Testis (tissue), 2 donors: ENCODE measurements at regions not wholly inside any gene's neighbourhood (a gene's known extent, or its start where the extent isn't known, plus 50 kb on each side); places are given as distances from the start of the nearest gene placed in this dataset.

Experiments
- DNase-seq: peaks from one replicate; pipeline ENCODE4 v3.0.0-alpha.2; 2019
- H3K27ac ChIP-seq, 2 donors: fragments of 200-600 bp; sonication (generic); one replicate each; pipeline ENCODE4 v1.5.1; 2019
- H3K27me3 ChIP-seq: fragments of 200-600 bp; sonication (generic); one replicate; pipeline ENCODE4 v1.5.1; 2019
- H3K36me3 ChIP-seq: fragments of 200-600 bp; sonication (generic); one replicate; pipeline ENCODE4 v1.5.1; 2017; ENCODE audit warnings: low read depth; ENCODE audit errors: missing control alignments
- H3K4me1 ChIP-seq: fragments of 200-600 bp; sonication (generic); one replicate; pipeline ENCODE4 v1.5.1; 2019
- H3K4me3 ChIP-seq, 2 donors: fragments of 200-600 bp; sonication (generic); one replicate each; pipeline ENCODE4 v1.5.1; 2017 to 2019
- H3K9me3 ChIP-seq: fragments of 200-600 bp; sonication (generic); one replicate; pipeline ENCODE4 v1.5.1; 2017
- CTCF ChIP-seq, 3 experiments: fragments of 450-650 bp in 2 of 3; fragments of 200-600 bp in 1 of 3; sonication (generic) in 1 of 3; IDR thresholded peaks; one replicate each; pipeline ENCODE4 v1.5.1; 2016 to 2019; ENCODE audit warnings: antibody characterized with exemption in 3 of 3, mild to moderate bottlenecking in 2 of 3, moderate library complexity in 1 of 3
- POLR2A ChIP-seq: fragments of 450-650 bp; IDR thresholded peaks from one replicate; pipeline ENCODE4 v1.6.1; 2017; ENCODE audit warnings: antibody characterized with exemption, mild to moderate bottlenecking, moderate library complexity
- WGBS, 2 donors: methylation state at CpG; one replicate each; pipeline ENCODE4 v1.1.5; 2018; 5-methylcytosine and 5-hydroxymethylcytosine counted together
- intact Hi-C: fragments of 100-400 bp; cut with DNase I; formaldehyde crosslinking; loops from one replicate; pipeline ENCODE4 v1.15.1; 2023; ENCODE audit warnings: low total_unique reads

GRCh38 chr12:58298803-58299202, 357.4 kb downstream of the ATP23 start:
- no peak for DNase-seq
- 90 to 96% methylated on average over 5 of the region's 5 CpGs for WGBS, 2 donors
- H3K36me3 ChIP-seq: no peaks in the 10 kb centered on the region
- intact Hi-C loops: no loop called here
- no peak for TF ChIP-seq CTCF (IDR thresholded peaks at IDR 0.05)
- no peak for TF ChIP-seq POLR2A
- H3K4me1 ChIP-seq: peaks cover 3% of the 10 kb centered on the region
- no peaks in the 10 kb centered on the region for H3K27me3 ChIP-seq
- no peak overlapping the region for H3K4me3 ChIP-seq
- H3K27ac ChIP-seq: no peak overlapping the region
- no peaks in the 10 kb centered on the region for H3K9me3 ChIP-seq

GRCh38 chr12:58299371-58299770, 358.0 kb downstream of the ATP23 start:
- H3K4me1 ChIP-seq: peaks cover 3% of the 10 kb centered on the region
- no peak for DNase-seq
- no peaks in the 10 kb centered on the region for H3K9me3 ChIP-seq
- TF ChIP-seq POLR2A (no peak), CTCF (IDR thresholded peaks at IDR 0.05) (no peak)
- intact Hi-C loops: no loop called here
- H3K4me3 ChIP-seq: no peak overlapping the region
- H3K36me3 ChIP-seq: no peaks in the 10 kb centered on the region
- H3K27me3 ChIP-seq: no peaks in the 10 kb centered on the region
- no peak overlapping the region for H3K27ac ChIP-seq

GRCh38 chr12:58301038-58301729, 359.8 kb downstream of the ATP23 start:
- 89 to 91% methylated on average over 8 of the region's 8 CpGs for WGBS, 2 donors
- intact Hi-C loops: no loop called here

GRCh38 chr12:58301730-58302122, 360.4 kb downstream of the ATP23 start:
- Histone ChIP-seq H3K4me1 (peaks cover 3% of the 10 kb centered on the region), H3K27me3 (no peaks in the 10 kb centered on the region), H3K36me3 (no peaks in the 10 kb centered on the region), H3K4me3 (no peak overlapping the region), H3K9me3 (no peaks in the 10 kb centered on the region), H3K27ac (no peak overlapping the region)
- TF ChIP-seq POLR2A: no peak
- no peak for TF ChIP-seq CTCF (IDR thresholded peaks at IDR 0.05)
- WGBS, 2 donors: 79 to 92% methylated on average over 4 of the region's 4 CpGs
- DNase-seq: no peak
- intact Hi-C loops: no loop called here

More at GRCh38 chr12:58301038-58301729, 359.8 kb downstream of the ATP23 start:
- Histone ChIP-seq H3K4me1 (peaks cover 3% of the 10 kb centered on the region), H3K27ac (no peak overlapping the region), H3K36me3 (no peaks in the 10 kb centered on the region), H3K27me3 (no peaks in the 10 kb centered on the region), H3K4me3 (no peak overlapping the region), H3K9me3 (no peaks in the 10 kb centered on the region)
- TF ChIP-seq POLR2A: no peak
- no peak for TF ChIP-seq CTCF (IDR thresholded peaks at IDR 0.05)
- DNase-seq: no peak

GRCh38 chr12:58302487-58303011, 361.2 kb downstream of the ATP23 start:
- intact Hi-C loops: no loop called here
- H3K27ac ChIP-seq: no peak overlapping the region
- peaks cover 3% of the 10 kb centered on the region for H3K4me1 ChIP-seq
- no peak overlapping the region for H3K4me3 ChIP-seq
- no peaks in the 10 kb centered on the region for H3K9me3 ChIP-seq
- WGBS, 2 donors: 31 to 53% methylated on average over 1 of the region's 1 CpG
- no peak for TF ChIP-seq CTCF (IDR thresholded peaks at IDR 0.05)
- no peak for TF ChIP-seq POLR2A
- H3K27me3 ChIP-seq: no peaks in the 10 kb centered on the region
- peak; percentile 15 for DNase-seq
- H3K36me3 ChIP-seq: no peaks in the 10 kb centered on the region
